ENCODE measurements at regions not wholly inside any gene's neighbourhood (a gene's known extent, or its start where the extent isn't known, plus 50 kb on each side); places are given as distances from the start of the nearest gene placed in this dataset.

DNA sequence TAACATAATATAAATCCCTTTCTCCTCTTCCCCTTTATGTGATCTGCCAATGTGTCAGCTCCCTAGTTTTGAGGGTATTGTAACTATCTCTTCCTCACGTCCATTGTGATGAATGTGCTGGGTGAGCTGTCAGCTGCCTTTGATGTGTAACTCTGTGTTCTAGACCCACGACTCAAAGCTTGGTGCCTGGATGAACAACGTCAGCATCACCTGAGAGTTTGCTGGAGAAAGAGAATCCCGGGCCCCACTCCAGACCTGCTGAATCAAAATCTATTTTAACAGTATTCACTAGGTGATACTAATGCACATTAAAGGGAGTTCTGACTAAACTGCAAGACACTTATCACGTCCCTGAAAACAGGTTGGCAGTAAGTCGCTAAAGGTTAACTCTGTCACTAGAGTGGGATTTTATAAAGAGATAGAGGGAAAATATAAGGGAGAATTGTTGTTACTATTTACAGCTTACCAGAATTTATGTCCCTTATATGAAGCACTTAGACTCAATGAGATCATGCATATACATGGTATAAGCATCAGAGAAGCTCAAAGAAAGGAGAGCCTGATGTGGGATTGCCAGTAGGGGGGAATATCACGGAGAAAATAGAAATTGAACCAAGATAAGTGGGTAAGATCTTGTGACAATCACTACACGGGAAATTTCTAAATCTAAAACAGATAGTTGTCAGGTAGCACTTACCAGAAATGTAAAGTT lies 423.8 kb upstream of the SLC30A5 start:
- TF ChIP-seq, protein P1, sequence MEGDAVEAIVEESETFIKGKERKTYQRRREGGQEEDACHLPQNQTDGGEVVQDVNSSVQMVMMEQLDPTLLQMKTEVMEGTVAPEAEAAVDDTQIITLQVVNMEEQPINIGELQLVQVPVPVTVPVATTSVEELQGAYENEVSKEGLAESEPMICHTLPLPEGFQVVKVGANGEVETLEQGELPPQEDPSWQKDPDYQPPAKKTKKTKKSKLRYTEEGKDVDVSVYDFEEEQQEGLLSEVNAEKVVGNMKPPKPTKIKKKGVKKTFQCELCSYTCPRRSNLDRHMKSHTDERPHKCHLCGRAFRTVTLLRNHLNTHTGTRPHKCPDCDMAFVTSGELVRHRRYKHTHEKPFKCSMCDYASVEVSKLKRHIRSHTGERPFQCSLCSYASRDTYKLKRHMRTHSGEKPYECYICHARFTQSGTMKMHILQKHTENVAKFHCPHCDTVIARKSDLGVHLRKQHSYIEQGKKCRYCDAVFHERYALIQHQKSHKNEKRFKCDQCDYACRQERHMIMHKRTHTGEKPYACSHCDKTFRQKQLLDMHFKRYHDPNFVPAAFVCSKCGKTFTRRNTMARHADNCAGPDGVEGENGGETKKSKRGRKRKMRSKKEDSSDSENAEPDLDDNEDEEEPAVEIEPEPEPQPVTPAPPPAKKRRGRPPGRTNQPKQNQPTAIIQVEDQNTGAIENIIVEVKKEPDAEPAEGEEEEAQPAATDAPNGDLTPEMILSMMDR (IDR thresholded peaks at IDR 0.05; ENCODE audit: insufficient read depth, missing control alignments) = no peak
- FAIRE-seq (no peak), DNase-seq (ENCODE audit: insufficient read length, low spot score) (no peak)

DNA sequence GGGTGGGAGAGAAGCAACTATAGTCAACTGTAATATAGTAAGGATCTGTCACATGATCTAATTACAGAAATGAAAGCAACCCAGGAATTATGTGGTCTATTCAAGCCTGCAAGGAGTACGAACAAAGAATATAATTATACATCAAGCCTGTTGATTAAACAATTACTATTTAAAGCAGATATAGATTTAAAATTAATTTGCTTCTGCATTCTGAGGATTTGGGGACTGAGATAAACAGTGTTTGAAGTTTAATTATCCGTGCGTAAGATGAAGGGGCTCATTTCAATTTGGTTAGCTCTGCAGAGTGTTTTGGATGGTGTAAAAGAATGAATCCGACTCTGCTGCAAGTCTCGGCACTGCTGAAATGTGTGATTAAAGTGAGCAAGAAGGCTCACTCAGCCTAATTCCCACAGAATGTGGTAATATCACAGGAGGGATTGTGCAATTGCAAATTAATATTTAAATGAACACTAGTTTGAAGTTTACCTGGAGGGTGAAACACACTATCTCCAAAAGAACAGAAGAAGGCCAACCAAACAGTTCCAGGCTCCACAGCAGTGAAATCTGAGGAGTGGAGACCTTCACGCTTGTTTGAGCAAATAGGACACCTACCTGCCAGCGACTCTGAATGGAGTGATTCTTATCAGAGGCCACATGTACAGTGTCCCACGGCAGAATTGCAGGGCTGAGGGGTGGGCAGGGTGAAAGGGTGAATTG lies 420.6 kb upstream of the SLC30A5 start:
- TF ChIP-seq, protein P1 (IDR thresholded peaks at IDR 0.05; ENCODE audit: insufficient read depth, missing control alignments) = no peak
- no peak for FAIRE-seq

DNA sequence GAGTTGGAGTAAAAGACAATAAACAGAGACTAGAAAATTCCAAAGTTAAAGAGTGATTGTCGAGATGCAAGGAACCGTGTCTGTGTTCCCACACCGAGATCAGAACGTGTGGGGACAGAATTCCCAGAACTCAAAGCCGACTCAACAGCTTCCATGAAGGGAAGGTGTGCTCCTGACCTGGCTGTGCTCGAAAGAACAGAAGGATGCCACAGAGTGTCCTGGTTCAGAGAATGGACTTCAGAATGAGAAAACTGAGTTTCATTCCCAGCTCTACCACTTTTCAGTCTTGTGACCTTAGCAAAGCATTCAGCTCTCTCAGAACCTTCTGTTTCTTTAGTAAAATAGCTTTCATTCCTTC lies 420.0 kb upstream of the SLC30A5 start:
- FAIRE-seq = no peak
- TF ChIP-seq, protein P1 (IDR thresholded peaks at IDR 0.05; ENCODE audit: insufficient read depth, missing control alignments) = no peak
- DNase-seq (ENCODE audit: insufficient read length, low spot score) = no peak

More for the DNA sequence above, 420.6 kb upstream of the SLC30A5 start:
- DNase-seq (ENCODE audit: insufficient read length, low spot score) = no peak

DNA sequence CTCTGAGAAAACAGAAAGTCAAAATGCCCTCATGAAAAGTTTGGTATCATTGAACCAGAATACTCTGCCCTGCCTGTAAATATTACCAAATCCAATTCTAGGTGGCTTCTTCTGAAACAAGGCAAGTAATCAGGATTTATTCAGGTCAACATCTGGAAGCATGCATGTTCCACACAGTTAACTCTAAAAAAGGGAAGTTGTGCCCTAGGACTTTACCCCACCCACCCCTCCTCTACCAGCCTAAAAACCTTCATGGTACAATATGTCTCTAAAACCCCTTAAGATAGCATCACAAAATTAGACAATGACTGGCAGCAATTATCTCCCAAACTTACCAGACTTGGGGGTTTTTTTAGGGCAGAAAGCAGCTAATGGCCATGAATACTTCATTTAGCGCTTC lies 414.8 kb upstream of the SLC30A5 start:
- no peak for DNase-seq (ENCODE audit: insufficient read length, low spot score)
- TF ChIP-seq, protein P1 (IDR thresholded peaks at IDR 0.05; ENCODE audit: insufficient read depth, missing control alignments) = no peak
- no peak for FAIRE-seq

DNA sequence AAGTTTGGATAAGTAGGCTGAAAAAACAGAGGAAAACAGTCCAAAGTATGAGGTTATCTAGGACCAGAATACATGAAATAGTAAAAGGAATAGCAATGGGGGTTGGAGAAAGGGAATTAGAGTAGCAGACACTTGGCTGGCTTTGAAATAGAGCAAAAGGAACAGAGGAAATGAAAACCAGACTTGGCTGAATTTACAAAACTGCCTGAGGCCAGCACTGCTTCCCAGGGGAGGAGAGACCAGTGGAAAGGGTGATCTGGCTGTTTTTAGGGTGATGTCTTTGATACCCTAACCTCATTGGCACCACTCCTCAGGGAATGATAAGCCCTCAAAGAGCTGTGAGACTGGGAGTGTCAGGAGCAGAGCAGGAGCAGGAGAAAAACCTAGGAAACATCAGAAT lies 413.4 kb upstream of the SLC30A5 start:
- DNase-seq (ENCODE audit: insufficient read length, low spot score) = no peak
- TF ChIP-seq, protein P1 (IDR thresholded peaks at IDR 0.05; ENCODE audit: insufficient read depth, missing control alignments) = no peak
- FAIRE-seq = no peak

DNA sequence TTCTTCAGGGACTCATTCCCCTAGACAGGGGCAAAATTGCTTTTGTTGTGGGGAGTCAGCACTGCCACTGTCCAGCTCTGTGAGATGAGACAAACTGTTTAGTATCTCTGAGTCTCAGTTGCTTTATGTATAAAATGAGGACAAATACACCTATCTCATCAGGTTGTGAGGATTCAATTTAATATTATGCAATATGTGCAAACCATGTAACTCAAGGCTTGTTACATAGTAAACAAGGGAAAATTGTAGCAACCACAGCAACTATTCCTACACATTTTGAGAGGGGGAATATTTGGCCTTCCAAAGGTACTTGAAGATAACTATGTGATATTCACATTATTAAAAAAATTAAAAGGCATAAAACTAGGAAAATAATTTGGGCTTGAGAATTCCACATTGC lies 411.9 kb upstream of the SLC30A5 start:
- FAIRE-seq = no peak
- no peak for DNase-seq (ENCODE audit: insufficient read length, low spot score)
- TF ChIP-seq, protein P1 (IDR thresholded peaks at IDR 0.05; ENCODE audit: insufficient read depth, missing control alignments) = no peak

All from D721Med (cell line).